ENCODE measurements at regions not wholly inside any gene's neighbourhood (a gene's known extent, or its start where the extent isn't known, plus 50 kb on each side); places are given as distances from the start of the nearest gene placed in this dataset.
"Not testable (repeated sequence)": the region's sequence is repeated elsewhere in the genome, so short reads cannot be mapped to it uniquely, and the experiment has no call there.

DNA sequence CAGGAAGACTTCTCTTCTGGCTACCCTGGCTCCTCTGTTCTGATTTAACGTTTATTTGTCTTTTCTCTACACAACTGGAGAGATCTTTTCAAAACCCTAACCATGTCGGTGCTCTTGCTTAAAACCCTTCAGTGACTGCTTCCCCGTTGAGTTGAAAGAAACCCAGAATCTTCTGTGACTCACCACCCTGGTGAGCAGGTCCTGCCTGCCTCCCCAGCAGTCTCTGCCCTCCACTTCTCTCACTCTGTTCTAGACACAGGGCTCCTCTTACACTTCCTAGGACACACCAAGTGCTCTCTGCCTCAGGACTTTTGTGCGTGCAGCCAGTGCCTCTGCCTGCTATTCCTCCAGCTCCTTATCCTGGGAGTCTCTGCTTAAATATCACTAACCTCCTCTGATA, 131.4 kb downstream of the IER5 start:
- peaks cover 16% of the 10 kb centered on the region for H3K27me3 Mint-ChIP-seq (ENCODE audit: low read depth)
- H3K4me1 Mint-ChIP-seq (ENCODE audit: low read depth): no peaks in the 10 kb centered on the region
- no peaks in the 10 kb centered on the region for H3K36me3 Mint-ChIP-seq (ENCODE audit: low read depth)
- no peak overlapping the region for H3K27ac Mint-ChIP-seq (ENCODE audit: unreplicated experiment)
- no peak for DNase-seq (ENCODE audit: low spot score)
- no peak overlapping the region for H3K4me3 Mint-ChIP-seq (ENCODE audit: unreplicated experiment)
- H3K9me3 Mint-ChIP-seq (ENCODE audit: low read depth): peaks cover 5% of the 10 kb centered on the region
- TF ChIP-seq, protein P1, sequence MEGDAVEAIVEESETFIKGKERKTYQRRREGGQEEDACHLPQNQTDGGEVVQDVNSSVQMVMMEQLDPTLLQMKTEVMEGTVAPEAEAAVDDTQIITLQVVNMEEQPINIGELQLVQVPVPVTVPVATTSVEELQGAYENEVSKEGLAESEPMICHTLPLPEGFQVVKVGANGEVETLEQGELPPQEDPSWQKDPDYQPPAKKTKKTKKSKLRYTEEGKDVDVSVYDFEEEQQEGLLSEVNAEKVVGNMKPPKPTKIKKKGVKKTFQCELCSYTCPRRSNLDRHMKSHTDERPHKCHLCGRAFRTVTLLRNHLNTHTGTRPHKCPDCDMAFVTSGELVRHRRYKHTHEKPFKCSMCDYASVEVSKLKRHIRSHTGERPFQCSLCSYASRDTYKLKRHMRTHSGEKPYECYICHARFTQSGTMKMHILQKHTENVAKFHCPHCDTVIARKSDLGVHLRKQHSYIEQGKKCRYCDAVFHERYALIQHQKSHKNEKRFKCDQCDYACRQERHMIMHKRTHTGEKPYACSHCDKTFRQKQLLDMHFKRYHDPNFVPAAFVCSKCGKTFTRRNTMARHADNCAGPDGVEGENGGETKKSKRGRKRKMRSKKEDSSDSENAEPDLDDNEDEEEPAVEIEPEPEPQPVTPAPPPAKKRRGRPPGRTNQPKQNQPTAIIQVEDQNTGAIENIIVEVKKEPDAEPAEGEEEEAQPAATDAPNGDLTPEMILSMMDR (IDR thresholded peaks at IDR 0.05): no peak

GRCh38 chr1:181221078-181221477, 132.6 kb downstream of the IER5 start:
- peaks cover 16% of the 10 kb centered on the region for H3K27me3 Mint-ChIP-seq (ENCODE audit: low read depth)
- no peak for DNase-seq (ENCODE audit: low spot score)
- H3K9me3 Mint-ChIP-seq (ENCODE audit: low read depth): peaks cover 5% of the 10 kb centered on the region
- no peaks in the 10 kb centered on the region for H3K36me3 Mint-ChIP-seq (ENCODE audit: low read depth)
- H3K4me1 Mint-ChIP-seq (ENCODE audit: low read depth): no peaks in the 10 kb centered on the region
- H3K27ac Mint-ChIP-seq (ENCODE audit: unreplicated experiment): no peak overlapping the region
- no peak overlapping the region for H3K4me3 Mint-ChIP-seq (ENCODE audit: unreplicated experiment)
- TF ChIP-seq, protein P1 (IDR thresholded peaks at IDR 0.05): no peak

GRCh38 chr1:181222972-181223505, 134.5 kb downstream of the IER5 start:
- Mint-ChIP-seq H3K36me3 (ENCODE audit: low read depth) (peaks cover 2% of the 10 kb centered on the region), H3K9me3 (ENCODE audit: low read depth) (peaks cover 3% of the 10 kb centered on the region), H3K4me1 (ENCODE audit: low read depth) (no peaks in the 10 kb centered on the region), H3K4me3 (ENCODE audit: unreplicated experiment) (no peak overlapping the region), H3K27me3 (ENCODE audit: low read depth) (peaks cover 7% of the 10 kb centered on the region), H3K27ac (ENCODE audit: unreplicated experiment) (no peak overlapping the region)
- no peak for DNase-seq (ENCODE audit: low spot score)
- TF ChIP-seq, protein P1 (IDR thresholded peaks at IDR 0.05): no peak

- H3K4me1 Mint-ChIP-seq (ENCODE audit: low read depth); DNase-seq (ENCODE audit: low spot score); H3K27ac Mint-ChIP-seq (ENCODE audit: unreplicated experiment); H3K4me3 Mint-ChIP-seq (ENCODE audit: unreplicated experiment); H3K9me3 Mint-ChIP-seq (ENCODE audit: low read depth); H3K27me3 Mint-ChIP-seq (ENCODE audit: low read depth); H3K36me3 Mint-ChIP-seq (ENCODE audit: low read depth): not testable (repeated sequence)
These were observed 138.2 kb downstream of the IER5 start for GRCh38 chr1:181226728-181227127.

DNA sequence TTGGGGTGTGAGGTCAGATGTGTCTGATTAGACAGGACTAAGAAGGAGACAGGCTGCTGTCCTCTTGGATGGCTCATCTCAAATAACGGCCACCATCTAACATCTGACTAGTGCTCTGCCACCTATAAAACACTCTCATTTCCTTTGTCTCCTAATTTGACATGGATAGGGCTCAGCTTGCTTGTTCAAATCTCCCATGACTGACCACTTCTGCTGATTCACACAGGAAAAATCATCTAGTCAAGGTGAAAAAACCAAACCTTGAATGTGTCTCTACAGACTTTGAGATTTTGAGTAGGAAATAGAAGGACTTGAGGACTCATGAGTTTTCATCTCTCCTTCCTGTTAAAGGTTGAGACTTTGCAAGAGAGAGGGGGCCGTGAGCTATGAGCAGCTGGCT, 150.6 kb downstream of the IER5 start:
- no peak for DNase-seq (ENCODE audit: low spot score)
- Mint-ChIP-seq H3K27ac (ENCODE audit: unreplicated experiment) (no peak overlapping the region), H3K4me1 (ENCODE audit: low read depth) (no peaks in the 10 kb centered on the region), H3K4me3 (ENCODE audit: unreplicated experiment) (no peak overlapping the region), H3K27me3 (ENCODE audit: low read depth) (peaks cover 9% of the 10 kb centered on the region), H3K36me3 (ENCODE audit: low read depth) (no peaks in the 10 kb centered on the region), H3K9me3 (ENCODE audit: low read depth) (peaks cover 3% of the 10 kb centered on the region)
- TF ChIP-seq, protein P1 (IDR thresholded peaks at IDR 0.05): no peak

- H3K4me1 Mint-ChIP-seq (ENCODE audit: low read depth); H3K27ac Mint-ChIP-seq (ENCODE audit: unreplicated experiment); H3K4me3 Mint-ChIP-seq (ENCODE audit: unreplicated experiment); DNase-seq (ENCODE audit: low spot score); H3K27me3 Mint-ChIP-seq (ENCODE audit: low read depth); H3K36me3 Mint-ChIP-seq (ENCODE audit: low read depth): not testable (repeated sequence)
- peaks cover 19% of the 10 kb centered on the region for H3K9me3 Mint-ChIP-seq (ENCODE audit: low read depth)
These were observed 157.8 kb downstream of the IER5 start for GRCh38 chr1:181246320-181246719.

DNA sequence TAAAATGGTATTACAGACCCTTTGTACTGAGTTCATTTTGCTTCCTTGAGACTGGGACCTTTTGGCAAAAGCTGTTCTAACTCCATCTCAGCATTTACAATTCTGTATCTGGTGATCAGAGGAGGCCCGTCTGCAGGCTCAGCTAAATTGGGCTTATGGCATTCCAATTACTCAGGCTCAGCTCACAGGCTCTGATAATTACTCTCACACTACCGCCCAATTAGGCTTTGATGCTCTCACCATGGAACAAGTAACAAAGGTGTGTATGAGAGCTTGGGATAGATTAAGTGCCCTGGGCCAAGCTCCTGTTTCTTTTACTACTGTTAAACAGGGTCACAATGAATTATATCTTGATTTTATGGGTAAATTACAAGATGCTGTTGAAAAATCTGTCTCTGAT, 159.9 kb downstream of the IER5 start:
- H3K9me3 Mint-ChIP-seq (ENCODE audit: low read depth): peaks cover 19% of the 10 kb centered on the region
- not testable (repeated sequence) for H3K4me3 Mint-ChIP-seq (ENCODE audit: unreplicated experiment); DNase-seq (ENCODE audit: low spot score); H3K4me1 Mint-ChIP-seq (ENCODE audit: low read depth); H3K36me3 Mint-ChIP-seq (ENCODE audit: low read depth); H3K27ac Mint-ChIP-seq (ENCODE audit: unreplicated experiment); H3K27me3 Mint-ChIP-seq (ENCODE audit: low read depth)

Measured in chondrocyte (in vitro differentiated cells).